B cell (primary cell): ENCODE measurements at regions not wholly inside any gene's neighbourhood (a gene's known extent, or its start where the extent isn't known, plus 50 kb on each side); places are given as distances from the start of the nearest gene placed in this dataset.

Experiments used
- EZH2 ChIP-seq: IDR thresholded peaks from 2 replicates; pipeline ENCODE4 v1.6.1; 2012; ENCODE audit warnings: borderline replicate concordance, low read depth, mild to moderate bottlenecking, moderate library complexity, low read length; ENCODE audit not compliant: insufficient read depth, poor library complexity, severe bottlenecking
- TF ChIP-seq, protein P1 (sequence below): fragments of 200-600 bp; IDR thresholded peaks from one replicate; pipeline ENCODE4 v1.8.0; 2022; ENCODE audit warnings: antibody characterized with exemption, mild to moderate bottlenecking

GRCh38 chr7:49530481-49530880 is 243.0 kb upstream of the VWC2 start:
- TF ChIP-seq, protein P1, sequence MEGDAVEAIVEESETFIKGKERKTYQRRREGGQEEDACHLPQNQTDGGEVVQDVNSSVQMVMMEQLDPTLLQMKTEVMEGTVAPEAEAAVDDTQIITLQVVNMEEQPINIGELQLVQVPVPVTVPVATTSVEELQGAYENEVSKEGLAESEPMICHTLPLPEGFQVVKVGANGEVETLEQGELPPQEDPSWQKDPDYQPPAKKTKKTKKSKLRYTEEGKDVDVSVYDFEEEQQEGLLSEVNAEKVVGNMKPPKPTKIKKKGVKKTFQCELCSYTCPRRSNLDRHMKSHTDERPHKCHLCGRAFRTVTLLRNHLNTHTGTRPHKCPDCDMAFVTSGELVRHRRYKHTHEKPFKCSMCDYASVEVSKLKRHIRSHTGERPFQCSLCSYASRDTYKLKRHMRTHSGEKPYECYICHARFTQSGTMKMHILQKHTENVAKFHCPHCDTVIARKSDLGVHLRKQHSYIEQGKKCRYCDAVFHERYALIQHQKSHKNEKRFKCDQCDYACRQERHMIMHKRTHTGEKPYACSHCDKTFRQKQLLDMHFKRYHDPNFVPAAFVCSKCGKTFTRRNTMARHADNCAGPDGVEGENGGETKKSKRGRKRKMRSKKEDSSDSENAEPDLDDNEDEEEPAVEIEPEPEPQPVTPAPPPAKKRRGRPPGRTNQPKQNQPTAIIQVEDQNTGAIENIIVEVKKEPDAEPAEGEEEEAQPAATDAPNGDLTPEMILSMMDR: no peak
- no peak for TF ChIP-seq EZH2
